LoVo (cell line): ENCODE measurements at regions not wholly inside any gene's neighbourhood (a gene's known extent, or its start where the extent isn't known, plus 50 kb on each side); places are given as distances from the start of the nearest gene placed in this dataset.
"Not testable (repeated sequence)": the region's sequence is repeated elsewhere in the genome, so short reads cannot be mapped to it uniquely, and the experiment has no call there.

Source experiments
- DNase-seq: peaks from one replicate; pipeline ENCODE4 v3.0.0-alpha.2; 2016; ENCODE audit warnings: low spot score

GRCh38 chr9:93813221-93814076, 141.7 kb downstream of the BARX1 start:
- DNase-seq: no peak

GRCh38 chr9:93812410-93812668, 142.8 kb downstream of the BARX1 start:
- no peak for DNase-seq

- DNase-seq: no peak
Measured at GRCh38 chr9:93810028-93810971, 144.9 kb downstream of the BARX1 start.

DNA sequence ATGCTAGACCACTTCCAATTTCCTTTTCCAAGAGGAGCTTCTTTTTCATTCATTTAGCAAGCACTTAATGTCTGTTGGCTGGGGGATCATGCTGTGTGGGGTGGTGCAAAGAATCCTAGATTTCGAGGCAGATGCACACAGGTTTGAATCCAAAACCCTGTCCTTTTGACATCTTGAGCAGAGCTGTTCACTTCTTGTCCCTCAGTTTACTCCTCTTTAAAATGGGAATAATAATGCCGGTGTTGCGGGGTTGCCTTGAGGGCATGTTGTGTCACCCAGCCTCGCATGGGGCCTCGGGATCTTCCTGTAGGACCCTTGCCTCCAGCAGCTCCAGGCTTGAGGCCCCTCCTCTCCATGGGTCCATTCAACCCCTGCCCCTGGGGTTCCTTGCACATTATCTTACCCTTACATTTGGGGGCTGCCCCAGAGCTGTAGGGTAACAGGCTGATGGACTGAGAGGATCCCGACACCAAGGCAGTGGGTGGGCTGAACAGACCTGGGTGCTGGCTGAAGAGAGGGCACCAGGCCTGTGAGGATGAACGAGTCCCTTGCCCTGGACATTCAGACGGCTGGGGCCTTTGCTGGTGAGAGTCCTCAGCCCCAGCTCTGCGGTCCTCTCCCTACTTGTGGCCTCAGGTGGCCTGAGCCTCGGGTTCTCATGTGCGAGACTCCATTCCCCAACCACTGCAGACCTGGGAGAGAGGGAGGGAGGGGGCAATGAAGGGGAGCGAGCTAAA, 145.8 kb downstream of the BARX1 start:
- no peak for DNase-seq

DNA sequence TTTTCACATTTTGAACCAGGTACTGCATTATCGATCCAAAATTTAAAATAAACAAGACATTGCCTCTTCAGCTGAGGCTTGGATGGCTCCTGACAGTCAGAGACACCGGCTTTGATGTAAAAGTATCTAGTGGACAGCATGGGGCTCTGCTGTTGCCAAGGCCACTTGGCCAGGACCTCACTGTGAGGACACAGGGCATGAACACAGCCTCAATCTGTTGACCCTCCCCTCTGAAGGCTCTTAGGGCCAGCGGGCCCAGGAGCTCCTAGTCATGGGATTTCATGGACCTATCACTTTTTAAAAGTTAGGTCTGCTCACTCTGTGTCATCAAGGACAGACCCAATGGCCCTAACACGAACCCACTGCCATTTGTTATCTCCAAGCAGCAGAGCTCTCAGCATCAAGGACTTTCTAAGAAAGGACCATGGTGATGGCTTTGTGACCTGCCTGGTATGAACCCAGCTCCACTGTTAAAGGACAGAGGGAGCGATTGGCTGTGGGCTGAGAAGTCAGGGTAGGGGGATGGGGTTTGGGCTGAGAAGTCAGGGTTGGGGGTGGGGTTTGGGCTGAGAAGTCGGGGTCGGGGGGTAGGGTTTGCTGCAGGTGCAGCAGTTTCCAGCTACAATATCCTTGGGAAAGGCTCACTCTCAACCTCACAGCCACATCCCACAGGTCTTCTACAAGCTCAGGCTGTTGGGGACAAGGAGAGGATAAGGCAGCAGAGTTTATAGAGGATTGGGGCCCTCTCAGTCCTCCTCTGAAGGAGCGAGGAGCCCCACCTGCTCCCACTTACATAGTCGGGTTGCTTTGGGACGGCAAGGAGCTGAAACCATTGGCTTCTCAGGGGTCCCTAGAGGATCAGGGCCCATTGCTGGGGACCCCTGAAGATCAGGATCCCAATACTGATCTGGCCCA, 146.8 kb downstream of the BARX1 start:
- DNase-seq: no peak

DNA sequence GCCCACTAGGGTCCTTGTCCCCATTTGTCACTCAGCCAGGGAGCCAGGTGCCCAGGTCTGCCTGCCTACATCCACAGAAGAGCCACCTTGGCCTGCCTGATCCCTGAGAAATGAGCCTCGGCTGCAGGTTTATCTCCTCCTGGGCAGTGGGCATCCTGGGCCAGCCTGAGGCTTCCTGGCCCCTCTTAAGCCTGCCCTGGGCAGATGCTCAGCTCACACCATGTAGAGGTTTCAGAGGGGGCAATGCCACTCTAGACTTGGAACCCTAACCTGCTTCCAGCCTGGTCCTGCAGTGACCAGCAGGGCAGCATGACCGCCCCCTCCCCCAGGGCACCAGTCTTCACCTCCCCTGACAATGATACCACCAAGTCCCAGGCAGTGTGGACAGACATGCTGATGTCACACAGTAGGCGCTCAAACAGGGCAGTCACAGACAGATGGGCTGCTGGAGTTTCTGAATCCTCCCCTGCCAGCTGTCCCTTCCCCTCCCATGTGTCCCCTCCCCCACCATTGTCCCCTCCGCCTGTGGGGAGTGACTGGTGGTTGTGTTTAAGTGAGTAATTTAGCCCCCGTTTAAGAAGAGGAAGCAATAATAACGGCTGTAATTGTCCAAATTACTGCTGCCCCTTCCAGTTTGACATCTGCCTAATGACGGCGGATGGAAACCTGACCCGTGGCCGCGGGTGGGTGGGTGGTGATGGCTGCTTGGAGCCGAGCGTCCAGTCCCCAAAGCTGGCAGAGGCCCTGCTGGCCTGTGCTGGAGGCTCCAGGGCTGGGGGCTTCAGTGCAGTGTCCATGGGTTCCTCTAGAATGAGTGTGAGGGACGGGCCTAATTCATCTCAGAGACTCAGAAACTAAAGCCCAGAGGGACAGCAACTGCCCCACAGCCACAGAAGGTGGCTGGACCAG, 147.7 kb downstream of the BARX1 start:
- DNase-seq: no peak

DNA sequence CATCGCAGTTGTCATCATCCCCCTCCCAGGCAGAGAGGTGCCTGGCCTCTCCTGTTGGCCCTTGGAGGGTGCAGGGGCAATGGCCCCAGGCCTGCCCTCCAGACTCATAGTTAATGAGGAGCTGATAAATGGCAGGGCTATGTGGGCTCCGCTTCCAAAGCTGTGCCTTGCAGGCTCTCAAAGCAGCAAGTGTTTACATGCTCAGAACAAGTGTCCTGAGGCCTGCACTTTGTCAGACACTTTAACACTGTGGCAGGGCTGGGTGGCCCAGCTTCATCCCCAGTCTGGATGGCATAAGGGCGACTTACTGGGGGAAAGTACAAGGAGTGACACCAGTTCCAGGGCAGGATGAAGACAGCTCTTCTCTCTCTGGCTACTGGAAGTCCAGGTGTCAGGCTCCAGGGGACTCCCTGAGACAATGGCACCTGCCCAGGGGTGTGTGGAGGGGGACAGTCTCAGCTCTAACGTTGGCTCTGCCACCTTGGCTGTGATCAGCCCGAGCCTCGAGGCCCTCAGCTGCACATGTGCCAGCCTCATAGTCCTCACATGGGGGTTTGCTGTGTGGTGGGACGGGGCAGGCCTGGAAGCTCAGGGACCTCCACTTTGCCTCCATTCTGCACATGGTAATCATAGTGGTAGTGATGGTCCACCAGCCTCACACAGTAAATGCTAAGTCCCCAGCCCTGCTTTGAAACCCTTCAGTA, 153.4 kb downstream of the BARX1 start:
- DNase-seq: no peak

GRCh38 chr9:93801120-93801519, 154.0 kb downstream of the BARX1 start:
- DNase-seq: no peak

DNA sequence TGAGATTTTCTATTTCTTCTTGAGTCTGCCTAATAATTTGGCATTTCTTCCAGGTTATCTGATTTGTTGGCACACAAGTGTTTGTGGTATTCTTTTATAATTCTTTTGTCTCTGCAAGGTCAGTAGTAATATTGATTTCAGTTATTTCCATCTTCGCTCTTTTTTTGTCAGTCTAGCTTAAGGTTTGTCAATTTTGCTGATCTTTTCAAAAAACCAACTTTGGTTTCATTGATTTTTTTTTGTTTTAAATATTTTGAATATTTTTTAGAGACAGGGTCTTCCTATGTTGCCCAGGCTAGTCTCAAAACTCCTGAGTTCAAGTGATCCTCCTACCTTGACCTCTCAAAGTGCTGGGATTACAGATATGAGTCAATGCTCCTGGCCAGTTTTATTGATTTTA, 162.8 kb downstream of the BARX1 start:
- no peak for DNase-seq

GRCh38 chr9:93786204-93786603, 169.0 kb downstream of the BARX1 start:
- DNase-seq: no peak

DNA sequence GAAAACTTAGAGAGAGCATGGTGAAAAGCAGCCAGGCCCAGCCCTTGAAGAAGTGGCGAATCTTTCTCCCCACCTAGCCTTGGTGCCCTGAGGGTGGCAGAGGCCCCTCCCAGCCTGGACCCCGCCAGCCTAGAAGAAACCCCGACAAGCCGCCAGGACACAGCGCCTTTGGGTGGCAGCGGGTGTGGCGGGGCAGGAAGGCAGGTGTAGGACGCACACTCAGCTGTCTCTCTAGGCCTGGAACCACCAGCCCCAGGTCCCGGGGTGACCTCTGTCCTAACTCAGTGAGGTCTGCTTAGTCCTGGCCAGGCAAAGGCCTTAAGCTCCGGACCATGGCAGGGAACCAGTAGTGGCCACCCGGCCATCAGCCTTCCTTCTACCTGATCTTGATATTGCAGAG, 178.3 kb downstream of the BARX1 start:
- DNase-seq: no peak

DNA sequence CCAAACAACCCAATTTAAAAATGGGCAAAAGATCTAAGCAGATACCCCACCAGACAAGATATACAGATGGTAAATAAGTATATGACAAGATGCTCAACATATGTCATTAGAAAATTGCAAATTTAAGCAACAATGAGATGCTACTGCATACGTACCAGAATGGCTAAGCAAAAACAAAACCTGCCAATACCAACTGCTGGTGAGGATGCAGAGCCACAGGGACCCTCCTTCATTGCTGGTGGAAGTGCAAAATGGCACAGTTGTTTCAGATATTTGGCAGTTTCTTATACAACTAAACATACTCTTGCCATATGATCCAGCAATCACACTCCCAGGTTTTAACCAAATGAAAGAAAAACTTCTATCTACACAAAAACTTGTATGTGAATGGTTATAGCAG, 178.9 kb downstream of the BARX1 start:
- no peak for DNase-seq

DNA sequence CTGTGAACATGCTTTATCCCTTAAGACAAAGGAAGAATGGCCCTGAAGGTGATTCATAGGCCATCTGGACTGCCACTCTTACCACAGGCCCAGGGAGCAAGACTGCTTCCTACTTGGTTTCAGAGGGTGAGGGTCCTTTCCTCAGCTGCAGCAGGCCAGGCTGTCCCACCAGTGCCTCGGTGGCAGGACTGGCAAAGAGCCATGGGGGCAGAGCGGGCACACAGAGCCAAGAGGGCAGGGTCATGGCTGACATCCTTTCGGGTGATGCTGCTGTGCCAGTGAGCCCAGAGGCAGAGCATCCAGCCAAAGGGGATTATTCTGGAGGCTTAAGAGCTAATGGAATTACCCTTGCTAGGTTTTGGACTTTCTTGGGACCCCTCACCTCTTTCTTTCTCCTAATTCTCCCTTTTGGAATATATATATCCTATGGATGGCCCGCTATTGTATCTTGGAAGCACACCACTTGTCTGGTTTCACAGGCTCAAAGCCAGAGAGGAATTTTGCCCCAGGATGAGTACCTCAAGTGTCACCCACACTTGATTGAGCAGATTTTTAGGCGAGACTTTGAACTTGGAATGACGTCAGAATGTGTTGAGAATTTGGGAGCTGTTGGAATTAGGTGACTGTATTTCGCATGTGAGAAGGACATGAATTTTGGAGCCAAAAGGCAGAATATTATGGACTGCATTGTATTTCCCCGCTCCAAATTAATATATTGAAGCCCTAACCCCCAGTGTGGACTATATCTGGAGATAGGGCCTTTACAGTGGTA, 180.6 kb downstream of the BARX1 start:
- DNase-seq: no peak

- no peak for DNase-seq
Measured at GRCh38 chr9:93771276-93771675, 183.9 kb downstream of the BARX1 start.

DNA sequence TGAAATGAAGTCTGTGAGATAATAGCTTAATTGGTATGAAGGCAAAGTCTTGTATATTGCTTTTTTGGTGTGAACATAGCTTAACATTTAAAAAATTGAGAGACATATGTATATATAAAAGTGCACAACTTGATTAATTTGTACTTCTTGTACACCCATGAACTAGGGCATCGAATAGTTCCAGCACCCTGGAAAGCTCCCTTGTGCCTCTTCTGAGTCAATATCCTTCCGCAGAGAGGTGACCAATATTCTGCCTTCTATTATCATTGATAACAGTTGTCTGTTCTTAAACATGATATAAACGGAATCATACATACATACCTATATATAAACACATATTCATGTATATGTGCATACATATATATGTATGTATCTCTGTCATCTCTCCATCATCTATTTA, 185.4 kb downstream of the PHF2 start:
- DNase-seq: no peak

DNA sequence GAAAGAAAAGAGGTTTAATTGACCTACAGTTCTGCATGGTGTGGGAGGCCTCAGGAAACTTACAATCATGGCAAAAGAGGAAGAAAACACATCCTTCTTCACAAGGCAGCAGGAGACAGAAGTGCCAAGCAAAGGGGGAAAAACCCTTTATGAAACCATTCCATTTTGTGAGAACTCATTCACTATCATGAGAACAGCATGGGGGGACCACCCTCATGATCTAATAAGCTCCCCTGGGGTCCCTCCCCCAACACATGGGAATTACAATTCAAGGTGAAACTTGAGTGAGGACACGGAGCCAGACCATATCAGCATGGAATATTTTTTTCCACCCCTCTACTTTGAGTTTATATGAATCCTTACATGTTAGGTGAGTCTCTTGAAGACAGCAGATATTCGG, 173.7 kb downstream of the PHF2 start:
- DNase-seq: no peak

- DNase-seq: not testable (repeated sequence)
Measured at GRCh38 chr9:93748827-93749226, 172.4 kb downstream of the PHF2 start.

DNA sequence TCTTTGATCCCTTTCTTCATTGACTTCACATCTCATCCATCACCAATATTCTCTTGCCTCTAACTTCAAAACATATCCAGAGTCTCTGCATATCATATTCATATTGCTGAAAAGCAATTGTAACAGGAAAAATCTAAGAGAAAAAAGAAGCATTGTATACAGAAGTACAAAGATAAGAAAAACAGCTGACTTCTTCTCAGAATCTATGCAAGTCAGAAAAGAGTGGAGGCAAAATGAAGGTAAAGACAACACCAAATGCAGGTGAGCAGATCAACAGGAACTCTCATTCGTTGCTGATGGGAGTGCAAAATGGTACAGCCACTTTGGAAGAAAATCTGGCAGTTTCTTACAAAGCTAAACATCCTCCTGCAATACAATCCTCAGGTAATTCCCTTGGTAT, 155.6 kb downstream of the PHF2 start:
- no peak for DNase-seq

GRCh38 chr9:93730648-93731047, 154.3 kb downstream of the PHF2 start:
- no peak for DNase-seq
